ENCODE measurements at regions not wholly inside any gene's neighbourhood (a gene's known extent, or its start where the extent isn't known, plus 50 kb on each side); places are given as distances from the start of the nearest gene placed in this dataset.

DNA sequence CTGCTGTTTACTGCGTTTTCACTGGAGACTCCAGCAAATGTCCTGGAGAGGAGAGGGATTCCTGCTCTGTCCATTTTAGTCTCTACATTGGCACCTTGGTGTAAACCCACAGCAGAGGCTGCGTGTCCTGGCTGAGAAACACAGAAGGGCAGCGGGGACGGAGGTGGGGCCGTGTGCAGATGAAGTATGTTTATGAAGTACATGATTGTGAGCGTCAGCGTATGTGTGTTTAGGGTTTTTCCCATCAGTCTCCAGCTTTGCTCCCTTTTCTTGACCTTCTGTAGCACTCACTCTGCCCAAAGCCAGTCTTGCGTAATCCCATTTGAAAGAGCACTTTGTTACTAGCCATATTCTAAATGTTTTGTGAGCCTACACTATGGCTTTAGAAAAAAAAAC is 750.7 kb upstream of the SORCS1 start:
- no peak for DNase-seq (ENCODE audit: low read depth)

DNA sequence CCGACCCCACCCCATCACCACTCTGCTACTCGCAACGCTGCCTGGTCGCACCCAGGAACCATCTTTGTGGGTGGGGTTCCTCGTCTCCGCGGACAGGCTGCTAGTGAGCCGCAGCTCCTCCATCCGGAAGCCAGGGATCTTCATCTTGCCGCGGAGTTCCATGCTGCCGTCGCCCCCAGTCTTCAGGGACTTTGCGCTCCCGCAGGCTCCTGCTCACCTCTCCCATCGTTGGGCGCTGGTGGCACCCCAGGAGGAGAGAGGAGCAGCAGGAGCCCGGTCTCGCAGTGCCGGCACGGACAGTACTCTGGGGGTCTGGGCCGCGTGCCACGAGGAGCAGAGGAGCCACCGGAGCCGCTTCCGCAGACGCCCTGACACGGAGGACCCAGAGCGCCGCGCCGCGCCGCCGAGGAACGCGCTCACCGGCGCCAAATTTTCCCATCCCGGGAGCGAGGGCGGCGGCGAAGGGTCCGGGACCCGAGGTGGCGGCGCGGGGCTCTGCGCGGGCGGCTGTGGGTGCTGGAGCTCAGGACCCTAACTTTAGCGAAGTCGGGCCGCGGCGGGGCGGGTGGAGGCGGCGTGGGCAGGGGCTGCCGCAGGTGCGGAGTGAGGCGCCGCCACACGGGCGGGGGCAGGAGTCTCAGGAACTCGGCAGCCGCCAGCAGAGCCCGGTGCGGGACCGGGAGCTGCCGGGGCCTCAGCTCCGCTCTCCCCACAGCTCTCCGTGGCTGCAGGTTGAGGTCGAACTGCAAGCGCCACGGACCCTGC is 750.1 kb upstream of the SORCS1 start:
- DNase-seq (ENCODE audit: low read depth): no peak

DNA sequence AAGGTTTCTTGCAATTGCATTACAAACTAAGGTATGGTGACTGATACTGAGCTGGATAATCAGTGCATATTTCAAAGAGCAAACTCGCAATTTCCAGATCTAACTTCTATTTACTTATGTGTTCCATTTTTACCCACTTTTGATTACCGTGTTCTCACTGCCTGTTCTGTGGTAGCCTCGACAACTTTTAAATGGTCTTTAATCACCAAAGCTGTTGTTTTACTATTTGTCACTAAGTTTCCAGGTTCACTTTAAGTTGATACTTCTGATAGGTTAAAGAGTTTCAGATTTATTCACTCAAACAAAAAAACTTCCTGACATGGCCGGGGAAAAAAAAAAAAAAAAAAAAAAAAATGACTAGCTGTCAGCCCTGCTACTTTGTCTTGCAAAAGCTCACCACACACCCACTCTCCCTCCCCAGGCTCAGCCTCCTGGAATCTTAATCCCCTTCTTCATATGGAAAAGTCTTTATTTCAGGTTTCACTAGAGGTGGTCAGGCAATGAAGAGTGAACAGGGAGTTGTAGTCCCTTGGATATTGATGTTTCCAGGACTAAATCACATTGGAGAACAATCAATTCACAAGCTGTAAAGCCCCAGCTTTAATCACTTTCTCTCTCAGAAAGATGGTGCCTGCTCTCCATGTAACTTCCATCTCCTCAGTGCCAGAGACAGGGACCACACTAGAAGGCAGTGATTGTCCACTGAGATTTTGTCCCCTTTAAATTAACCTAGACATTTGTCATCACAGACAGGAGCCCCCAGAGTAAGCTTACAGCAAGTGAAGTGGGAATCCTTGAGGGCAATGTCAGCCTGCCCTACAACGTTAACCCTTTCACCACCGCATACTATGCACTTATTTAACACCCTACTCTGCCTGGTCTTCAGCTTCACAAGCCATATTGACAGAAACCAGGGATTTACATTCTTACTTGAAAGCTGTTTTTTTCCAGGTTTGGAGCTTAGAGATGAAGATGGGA is 749.1 kb upstream of the SORCS1 start:
- no peak for DNase-seq (ENCODE audit: low read depth)

DNA sequence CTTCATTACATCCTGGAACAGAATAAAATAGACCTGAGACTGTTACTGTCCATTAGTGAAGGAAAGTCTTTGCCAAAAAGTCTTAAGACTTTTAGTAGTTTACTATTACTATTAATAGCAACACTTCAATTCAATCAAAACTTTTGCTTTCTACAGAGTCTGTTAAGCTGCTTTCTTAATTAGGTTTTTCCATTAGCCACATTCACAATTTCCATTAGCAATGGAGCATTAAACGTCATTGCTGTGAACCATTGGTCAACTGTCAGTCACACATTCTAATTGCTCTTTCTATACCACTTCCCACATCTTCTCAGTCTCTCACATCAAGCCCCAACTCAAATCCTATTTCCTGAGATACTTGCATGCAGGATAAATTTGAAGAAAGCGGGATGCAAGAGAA is 736.6 kb upstream of the SORCS1 start:
- no peak for DNase-seq (ENCODE audit: low read depth)

DNA sequence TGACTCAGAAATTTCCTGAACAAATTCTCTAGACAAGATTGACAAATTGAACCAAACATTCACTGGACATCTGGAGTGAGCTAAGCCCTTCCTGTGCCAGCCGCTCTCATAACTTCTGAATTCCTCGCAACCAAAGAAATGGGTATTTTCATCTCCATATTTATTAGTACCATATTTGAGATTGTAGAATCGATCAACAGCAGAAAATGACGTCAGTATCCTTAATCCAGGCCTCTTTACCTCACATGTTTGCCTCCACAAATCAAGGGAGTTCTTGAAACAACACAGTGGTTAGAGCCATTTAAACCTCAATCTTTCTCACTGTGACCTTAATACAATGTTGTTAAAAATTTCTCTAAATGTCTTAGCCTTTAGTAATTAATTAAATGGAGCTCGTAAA is 735.6 kb upstream of the SORCS1 start:
- no peak for DNase-seq (ENCODE audit: low read depth)

DNA sequence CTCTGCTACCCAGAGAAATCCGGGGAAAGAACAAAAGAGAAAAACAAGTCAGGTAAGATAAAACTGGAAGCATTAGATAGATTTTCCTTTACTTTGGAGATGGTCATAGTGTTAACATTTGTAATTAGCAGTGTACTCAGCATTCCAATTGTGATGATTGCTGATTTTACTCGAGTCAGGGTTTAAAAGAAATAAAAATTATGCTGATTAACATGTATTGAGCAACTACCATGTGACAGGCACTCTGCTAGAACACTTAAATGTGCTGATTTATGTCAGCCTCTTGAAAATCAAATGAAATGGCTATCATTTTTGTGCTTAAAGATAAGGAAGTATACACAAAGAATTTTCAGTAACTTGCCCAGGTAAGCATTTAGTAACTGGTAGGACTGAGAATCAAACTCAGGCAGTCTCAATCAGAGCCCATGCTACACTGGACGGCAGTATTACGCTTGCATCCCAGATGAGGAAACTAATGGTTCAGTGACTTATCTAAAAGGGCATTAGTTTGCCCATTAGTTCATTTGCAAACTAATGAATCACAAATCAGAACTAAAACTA is 735.1 kb upstream of the SORCS1 start:
- no peak for DNase-seq (ENCODE audit: low read depth)

DNA sequence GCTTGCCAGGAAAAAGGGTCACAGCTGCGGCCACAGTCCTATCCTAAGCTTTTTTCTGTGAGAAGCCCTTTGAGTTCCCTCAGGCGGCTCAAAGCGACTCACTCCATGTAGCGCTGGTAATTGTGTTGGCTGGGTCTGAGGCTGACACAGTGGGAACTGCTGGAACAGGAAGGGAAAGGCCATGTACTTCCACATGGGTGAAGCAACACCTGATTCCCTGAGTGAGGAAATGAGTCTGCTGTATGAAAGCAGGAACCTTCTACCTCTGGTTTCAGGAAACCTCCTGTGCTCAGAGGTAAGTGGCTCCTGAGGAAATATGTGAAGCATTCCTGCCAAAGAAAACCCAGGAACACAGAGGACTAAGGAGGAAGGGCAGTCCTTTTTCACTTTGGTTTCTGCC is 734.6 kb upstream of the SORCS1 start:
- DNase-seq (ENCODE audit: low read depth): no peak

DNA sequence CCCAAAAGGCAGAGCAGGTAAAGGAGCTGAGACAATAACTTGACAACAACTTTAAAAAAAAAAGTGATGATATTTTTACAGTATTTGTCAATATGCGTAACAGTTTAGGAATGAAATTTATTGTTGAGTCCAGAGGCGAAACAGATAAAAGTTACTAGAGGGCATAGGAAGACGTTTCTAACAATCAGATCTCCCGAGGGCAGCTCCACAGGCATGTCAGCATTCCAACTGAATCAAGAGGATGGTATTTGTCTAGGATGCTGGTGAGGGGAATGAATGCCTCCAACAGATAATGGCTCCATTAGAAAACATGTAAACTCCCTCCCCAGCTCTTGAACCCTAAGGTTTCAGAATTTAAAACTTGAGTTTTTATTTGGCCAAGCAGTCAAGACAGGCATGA is 733.9 kb upstream of the SORCS1 start:
- DNase-seq (ENCODE audit: low read depth): no peak

DNA sequence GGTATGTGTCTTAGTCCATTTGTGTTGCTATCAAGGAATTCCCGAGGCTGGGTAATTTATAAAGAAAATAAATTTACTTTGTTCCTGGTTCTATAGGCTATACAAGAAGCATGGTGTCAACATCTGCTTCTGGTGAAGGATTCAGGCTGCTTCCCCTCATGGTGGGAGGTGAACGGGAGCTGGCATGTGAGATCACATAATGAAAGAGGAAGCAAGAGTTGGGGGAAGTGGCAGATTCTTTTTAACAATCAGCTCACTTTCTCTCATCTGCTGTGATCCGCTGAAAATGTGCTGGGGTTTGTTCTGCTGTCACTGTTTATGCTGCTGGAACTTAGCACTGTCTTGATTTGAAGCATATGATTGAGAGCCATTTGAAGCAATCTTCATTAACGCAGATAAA is 730.0 kb upstream of the SORCS1 start:
- DNase-seq (ENCODE audit: low read depth): no peak

DNA sequence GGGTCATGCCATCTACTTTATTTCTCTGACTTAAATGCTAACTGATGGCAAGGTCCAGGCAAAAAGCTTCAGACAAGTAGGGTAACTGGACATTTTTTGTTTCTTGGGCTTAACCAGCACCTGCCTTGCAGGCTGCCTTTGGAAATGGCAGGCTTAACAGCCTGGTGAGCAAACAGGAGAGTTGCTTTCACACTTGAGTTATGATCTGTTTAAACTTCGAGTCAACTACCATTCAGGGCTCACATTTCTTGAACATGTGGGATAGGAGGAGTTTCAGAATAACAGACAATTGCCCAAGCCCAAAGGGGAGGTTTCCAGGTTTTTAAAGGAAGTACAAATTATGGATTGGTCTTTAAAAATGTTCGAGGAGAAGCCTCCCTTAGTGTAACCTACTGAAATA is 724.6 kb upstream of the SORCS1 start:
- DNase-seq (ENCODE audit: low read depth): no peak

DNA sequence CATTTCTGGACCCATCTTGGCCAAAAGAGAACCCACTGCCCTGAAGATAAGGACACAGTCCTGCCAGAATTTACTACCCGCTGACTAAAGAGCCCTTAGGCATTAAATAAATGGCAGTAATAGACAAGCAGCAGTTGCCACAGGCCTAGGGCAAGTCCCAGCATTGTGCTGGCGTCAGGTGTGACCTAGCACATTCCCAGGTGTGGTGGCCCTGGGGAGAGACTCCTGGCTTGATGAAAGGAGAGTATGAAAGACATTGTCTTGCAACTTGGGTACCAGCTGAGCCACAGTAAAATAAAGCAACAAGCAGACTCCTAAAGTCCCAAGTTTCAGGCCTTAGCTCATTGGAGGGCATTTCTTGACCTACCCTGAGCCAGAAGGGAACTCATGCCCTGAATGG is 715.7 kb upstream of the SORCS1 start:
- no peak for DNase-seq (ENCODE audit: low read depth)

DNA sequence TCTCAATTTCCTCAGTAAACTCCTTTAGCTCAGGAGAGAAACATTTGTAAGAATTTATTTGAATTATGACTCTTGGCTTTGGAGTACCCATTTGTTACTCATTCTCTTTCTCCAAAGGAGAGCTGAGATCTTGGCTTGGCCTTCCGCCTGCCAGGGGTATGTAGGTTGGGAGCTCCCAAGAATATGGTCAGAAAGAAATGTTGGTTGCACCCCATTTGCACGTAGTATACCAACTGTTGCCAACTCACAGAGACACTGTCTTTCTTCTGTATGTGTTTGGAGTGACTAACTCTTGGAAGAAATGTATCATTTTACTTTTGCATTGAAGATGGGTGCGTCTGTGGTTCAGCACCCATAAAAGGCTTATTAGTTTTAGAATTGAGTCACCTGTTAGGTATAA is 708.5 kb upstream of the SORCS1 start:
- no peak for DNase-seq (ENCODE audit: low read depth)

DNA sequence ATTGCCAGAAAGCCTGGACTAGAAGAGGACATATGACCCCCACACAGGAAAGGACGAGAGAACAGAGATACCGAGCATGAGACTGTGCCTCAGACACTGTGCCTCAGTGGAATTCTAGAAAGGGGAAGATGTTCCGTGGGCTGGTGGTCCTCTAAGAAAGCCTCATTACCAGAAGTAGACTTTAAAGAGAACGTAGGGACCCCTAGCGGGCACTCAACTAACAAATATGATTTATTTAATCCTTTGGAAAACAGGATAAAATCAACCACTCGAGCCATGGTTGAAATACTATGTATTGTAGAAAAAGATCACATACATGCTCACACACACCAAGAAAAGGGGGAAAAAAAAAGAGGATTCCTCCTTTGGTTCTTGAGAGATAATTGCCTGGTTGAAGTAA is 701.2 kb upstream of the SORCS1 start:
- no peak for DNase-seq (ENCODE audit: low read depth)

DNA sequence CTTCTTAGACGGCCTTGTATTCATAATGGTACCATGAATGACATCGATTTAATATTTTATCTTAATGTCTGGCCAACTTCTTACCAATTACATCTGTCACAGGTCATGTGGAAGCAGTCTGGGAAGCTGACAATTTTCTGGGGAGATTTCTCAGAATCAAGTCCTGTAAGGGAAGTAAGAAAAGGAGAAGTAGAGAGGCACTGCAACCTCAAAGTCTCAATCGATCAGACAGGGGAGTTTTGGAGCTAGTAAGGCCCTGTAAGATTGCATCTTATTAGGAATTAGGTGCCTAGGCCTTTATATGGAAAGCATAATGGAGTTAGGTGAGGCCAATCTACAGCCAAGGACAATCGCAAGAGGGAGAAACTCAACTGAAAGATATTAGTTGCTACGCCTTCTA is 694.6 kb upstream of the SORCS1 start:
- no peak for DNase-seq (ENCODE audit: low read depth)

DNA sequence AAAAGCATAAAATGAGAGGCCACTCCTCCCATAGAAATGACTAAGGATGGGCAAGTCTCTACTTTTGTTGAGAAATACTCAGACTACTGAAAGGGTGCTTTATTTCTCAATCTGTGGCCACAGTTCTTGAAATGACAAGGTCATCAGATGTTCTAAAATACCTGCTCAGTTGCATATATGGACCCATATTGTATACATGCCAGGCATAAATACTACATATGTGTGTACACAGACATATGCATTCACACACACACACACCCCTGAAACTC is 691.5 kb upstream of the SORCS1 start:
- no peak for DNase-seq (ENCODE audit: low read depth)

DNA sequence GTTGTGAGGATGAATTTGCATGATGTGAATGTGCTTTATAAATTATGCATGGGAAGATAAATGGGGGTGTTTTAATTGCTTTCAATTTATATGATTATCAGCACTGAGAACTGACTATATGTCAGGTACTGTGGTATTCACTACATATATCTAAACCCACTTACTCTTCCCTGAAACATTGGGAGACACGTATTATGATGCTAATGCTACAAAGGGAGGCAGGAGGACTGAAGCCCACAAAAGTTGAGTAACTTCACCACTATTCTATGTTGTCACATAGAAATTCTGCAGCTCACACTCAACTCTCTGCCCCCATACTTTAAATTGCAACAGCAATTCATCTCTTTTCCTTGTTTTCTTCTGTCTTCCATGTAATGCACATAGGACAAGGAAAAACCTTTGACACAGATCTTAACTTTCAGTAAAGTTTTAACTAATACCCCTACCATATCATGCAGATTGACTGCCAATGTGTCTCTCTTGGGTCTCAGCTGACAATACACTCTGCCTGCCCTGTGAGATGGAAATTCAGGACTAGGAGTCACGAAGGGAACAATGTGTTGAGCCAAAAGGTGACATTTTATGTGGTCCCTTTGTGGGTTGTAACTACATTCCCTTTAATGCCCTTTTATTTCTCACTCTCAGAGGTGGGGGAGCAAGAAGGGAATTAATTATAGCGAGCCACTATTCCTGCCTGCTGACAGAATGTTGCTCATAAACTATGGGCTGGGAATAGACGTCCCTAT is 691.0 kb upstream of the SORCS1 start:
- DNase-seq (ENCODE audit: low read depth): no peak

DNA sequence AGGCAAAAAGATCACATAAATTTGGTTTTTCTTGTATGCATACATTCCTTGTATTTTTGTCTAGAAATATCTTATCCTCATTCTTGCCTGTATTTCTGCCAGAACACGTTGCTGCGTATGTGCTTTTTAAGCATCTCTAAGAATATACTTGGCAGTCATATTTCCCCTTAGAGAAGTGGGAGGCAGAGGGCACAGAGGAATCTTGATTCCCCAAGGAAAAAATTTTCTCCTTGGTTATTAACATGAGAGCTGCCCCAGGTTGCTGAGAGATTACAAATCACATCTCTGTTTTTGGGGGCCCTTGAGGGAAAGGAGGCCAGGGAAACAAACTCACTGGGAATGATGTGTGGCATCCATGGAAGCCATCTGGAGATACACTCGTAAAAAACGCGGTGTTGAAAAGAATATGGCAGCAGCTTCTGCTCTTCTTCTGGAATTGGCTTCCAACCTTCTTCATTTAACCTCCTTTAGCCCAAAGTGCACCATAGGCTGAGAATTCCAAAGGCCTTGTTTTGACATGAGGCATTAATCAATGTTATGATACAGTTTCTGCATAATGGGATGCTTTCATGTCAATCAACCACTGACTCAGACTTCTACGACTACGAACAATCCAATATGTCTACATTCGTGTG is 684.3 kb upstream of the SORCS1 start:
- DNase-seq (ENCODE audit: low read depth): no peak

DNA sequence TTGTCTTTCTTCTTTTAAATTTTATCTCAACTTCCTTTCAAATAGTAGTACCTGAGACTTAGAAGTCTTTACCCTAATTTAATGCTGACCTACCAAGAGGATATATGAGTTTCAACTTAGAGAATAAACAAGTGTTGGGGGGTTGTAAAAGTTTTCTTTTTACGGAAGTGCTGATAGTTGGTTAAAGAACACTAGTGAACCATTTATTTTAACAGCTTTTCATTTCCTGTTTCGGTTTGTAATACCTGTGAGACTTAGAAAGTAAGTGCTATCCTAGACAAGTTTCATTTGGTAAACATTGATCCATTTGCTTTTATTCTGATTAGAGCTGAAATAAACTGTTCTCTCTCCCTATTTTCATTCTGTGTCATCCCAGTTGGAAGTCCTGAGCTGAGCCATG is 683.1 kb upstream of the SORCS1 start:
- DNase-seq (ENCODE audit: low read depth): no peak

DNA sequence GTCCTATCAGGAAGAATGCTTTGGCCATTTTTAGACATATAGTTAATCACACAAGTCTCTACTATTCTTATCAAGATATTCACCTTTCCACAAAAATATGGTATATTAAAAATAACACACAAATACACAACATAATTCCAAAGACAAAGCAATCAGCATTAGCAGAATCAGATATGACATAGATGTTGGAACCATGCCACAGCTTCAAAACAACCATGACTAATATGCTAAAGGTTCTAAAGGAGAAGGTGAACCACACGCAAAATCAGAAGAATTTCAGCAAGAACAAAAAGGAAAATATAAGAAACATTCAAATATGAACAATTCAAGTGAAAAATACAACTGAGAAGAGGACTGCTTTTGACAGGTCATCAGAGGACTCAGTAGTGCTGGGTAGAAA is 670.2 kb upstream of the SORCS1 start:
- DNase-seq (ENCODE audit: low read depth): no peak

DNA sequence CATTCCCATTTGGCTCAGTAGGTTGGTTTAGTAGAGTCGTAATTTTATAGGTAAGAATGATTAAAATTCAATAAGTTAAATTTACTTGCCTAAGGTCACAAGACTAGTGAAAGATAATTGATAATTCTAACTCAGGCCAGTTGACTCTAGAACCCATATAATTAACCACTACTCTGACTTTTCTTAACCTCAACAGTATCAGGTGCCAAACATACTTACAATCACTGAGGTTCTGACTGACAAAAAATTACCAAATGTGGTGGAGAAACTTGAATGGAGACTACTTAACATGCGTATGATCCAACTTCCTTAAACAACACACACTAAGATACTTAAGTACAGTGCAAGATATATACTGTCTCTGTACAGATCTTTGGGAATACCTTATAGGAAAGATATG is 667.3 kb upstream of the SORCS1 start:
- DNase-seq (ENCODE audit: low read depth): no peak

DNA sequence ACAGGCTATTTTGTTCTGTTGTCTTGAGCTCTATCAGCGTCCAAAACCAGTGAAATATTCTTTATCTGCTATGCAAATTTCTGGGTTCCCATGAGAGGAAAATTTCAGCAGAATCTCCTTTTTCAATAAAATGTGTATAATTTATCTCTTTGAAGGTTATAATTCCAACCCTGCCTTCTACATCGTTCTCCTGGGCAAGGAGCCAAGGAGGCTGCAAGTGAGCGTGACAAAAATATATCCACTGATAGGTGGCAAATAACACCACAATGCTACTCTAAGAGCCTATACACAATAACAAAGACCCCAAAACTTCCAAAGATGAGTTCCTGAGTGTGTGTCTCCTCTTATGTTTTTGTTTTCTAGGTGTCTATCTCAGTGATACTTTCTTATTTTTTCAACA is 664.7 kb upstream of the SORCS1 start:
- DNase-seq (ENCODE audit: low read depth): no peak

DNA sequence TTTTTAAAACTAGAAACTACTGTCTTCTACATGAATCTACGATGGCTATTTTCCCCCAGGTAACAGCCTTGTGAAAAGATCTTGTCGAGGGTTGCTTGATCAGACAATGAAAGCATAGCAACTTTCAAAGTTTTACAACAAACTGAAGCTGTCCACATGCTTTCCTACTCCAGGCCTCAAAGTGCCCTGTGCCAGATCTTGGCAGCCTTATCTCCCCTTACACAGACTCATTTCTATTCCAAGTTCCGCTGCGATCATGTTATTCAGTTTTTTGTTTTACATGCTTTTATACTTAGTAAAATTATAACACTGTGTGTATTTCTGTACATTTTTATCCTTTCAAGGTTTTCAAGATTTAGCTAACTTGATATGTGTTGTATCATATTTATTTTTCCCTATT is 661.7 kb upstream of the SORCS1 start:
- no peak for DNase-seq (ENCODE audit: low read depth)

Measured in GM04503 (cell line).